Adrenal gland (tissue), 9 donors: ENCODE measurements at regions not wholly inside any gene's neighbourhood (a gene's known extent, or its start where the extent isn't known, plus 50 kb on each side); places are given as distances from the start of the nearest gene placed in this dataset.

Experiments used
- DNase-seq, 7 donors: peaks; one replicate each; pipeline ENCODE4 v3.0.0-alpha.2; 2019 to 2020
- H3K27ac ChIP-seq, 5 donors: fragments of 200-600 bp; sonication (generic) in 4 of 5; 1 replicate in 3 of 5; 2 replicates in 2 of 5; pipeline versions ENCODE4 v1.5.1 to v1.8.0; 2016 to 2020; ENCODE audit warnings: mild to moderate bottlenecking in 1 of 5
- H3K27me3 ChIP-seq: fragments of 200-600 bp; 2 replicates; pipeline ENCODE4 v1.8.0; 2021
- H3K36me3 ChIP-seq, 2 donors: fragments of 200-600 bp; replicated peaks in 1 of 2; 1 replicate in 1 of 2; 2 replicates in 1 of 2; pipeline versions ENCODE4 v1.5.1 to v1.8.0; 2018 to 2022
- H3K4me1 ChIP-seq, 2 donors: fragments of 200-600 bp; replicated peaks in 1 of 2; 1 replicate in 1 of 2; 2 replicates in 1 of 2; pipeline versions ENCODE4 v1.5.1 to v1.8.0; 2018 to 2021
- H3K4me3 ChIP-seq, 4 donors: fragments of 200-600 bp; sonication (generic) in 3 of 4; one replicate each; pipeline ENCODE4 v1.5.1; 2016 to 2018
- H3K9me3 ChIP-seq, 3 donors: fragments of 200-600 bp; sonication (generic) in 1 of 3; replicated peaks in 1 of 3; 1 replicate in 2 of 3; 2 replicates in 1 of 3; pipeline versions ENCODE4 v1.5.1 to v1.8.0; 2016 to 2021
- POLR2A ChIP-seq, 2 donors: fragments of 450-650 bp; IDR thresholded peaks; one replicate each; pipeline ENCODE4 v1.6.1; 2017; ENCODE audit warnings: antibody characterized with exemption in 2 of 2, mild to moderate bottlenecking in 2 of 2, moderate library complexity in 1 of 2
- WGBS, 4 donors: extraction: QIAGEN DNeasy Blood & Tissue Kit in 2 of 4; methylation state at CpG; one replicate each; pipeline versions ENCODE4 v1.1.5 to v1.1.7; 2013 to 2017; 5-methylcytosine and 5-hydroxymethylcytosine counted together
- intact Hi-C, 2 donors: fragments of 100-400 bp; cut with DNase I; formaldehyde crosslinking; loops; one replicate each; pipeline versions ENCODE4 v1.14.1 to v1.15.0; 2022 to 2023
- TF ChIP-seq, protein P1 (sequence below), 6 experiments: fragments of 450-650 bp in 4 of 6; fragments of 200-600 bp in 2 of 6; sonication (generic) in 1 of 6; IDR thresholded peaks; 1 replicate in 5 of 6; 2 replicates in 1 of 6; pipeline versions ENCODE4 v1.5.1 to v1.8.0; 2016 to 2021; ENCODE audit warnings: antibody characterized with exemption in 6 of 6, mild to moderate bottlenecking in 2 of 6, moderate library complexity in 1 of 6
- donor health status: healthy with polysubstance abuse.
- donor health status: Bipolar disorder and iron deficiency.
- donor health status: DM: yes; HTN: yes; CAD: no.
- donor health status: DM: no; HTN: no; CAD: no.
- donor health status: DM: no; HTN: no; CAD: no.

DNA sequence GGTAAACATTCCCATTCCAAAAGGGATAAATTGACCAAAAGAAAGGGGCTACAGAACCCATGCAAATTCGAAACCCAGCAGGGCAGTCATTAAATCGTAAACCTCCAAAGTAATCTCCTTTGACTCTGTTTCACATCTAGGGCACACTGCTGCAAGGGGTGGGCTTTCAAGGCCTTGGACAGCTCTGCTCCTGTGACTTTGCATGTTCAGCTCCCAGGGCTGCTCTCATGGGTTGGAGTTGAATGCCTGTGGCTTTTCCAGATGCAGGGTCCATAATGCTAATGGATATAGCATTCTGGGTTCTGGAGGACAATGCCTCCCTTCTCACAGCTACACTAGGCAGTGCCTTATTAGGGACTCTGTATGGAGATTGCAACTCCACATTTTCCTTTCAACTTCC is 211.9 kb upstream of the MANEA start:
- H3K27ac ChIP-seq: no peak overlapping the region
- TF ChIP-seq, protein P1, sequence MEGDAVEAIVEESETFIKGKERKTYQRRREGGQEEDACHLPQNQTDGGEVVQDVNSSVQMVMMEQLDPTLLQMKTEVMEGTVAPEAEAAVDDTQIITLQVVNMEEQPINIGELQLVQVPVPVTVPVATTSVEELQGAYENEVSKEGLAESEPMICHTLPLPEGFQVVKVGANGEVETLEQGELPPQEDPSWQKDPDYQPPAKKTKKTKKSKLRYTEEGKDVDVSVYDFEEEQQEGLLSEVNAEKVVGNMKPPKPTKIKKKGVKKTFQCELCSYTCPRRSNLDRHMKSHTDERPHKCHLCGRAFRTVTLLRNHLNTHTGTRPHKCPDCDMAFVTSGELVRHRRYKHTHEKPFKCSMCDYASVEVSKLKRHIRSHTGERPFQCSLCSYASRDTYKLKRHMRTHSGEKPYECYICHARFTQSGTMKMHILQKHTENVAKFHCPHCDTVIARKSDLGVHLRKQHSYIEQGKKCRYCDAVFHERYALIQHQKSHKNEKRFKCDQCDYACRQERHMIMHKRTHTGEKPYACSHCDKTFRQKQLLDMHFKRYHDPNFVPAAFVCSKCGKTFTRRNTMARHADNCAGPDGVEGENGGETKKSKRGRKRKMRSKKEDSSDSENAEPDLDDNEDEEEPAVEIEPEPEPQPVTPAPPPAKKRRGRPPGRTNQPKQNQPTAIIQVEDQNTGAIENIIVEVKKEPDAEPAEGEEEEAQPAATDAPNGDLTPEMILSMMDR (IDR thresholded peaks at IDR 0.05): no peak
- intact Hi-C loops: no loop called here

DNA sequence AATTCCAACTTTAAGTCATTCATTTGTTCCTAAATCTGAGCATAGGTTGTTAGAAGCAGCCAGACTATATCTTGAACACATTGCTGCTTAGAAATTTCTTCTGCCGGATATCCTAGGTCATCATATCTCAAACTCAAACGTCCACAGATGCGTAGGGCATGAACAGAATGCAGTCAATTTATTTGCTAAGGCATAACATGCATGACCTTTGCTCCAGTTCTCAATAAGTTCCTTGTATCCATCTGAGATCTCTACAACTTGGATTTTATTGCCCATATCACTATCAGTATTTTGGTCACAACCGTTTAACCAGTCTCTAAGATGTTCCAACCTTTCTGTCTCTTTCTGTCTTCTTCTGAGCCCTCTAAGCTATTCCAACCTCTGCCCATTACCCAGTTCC is 210.9 kb upstream of the MANEA start:
- no peaks in the 10 kb centered on the region for H3K27me3 ChIP-seq
- H3K9me3 ChIP-seq: no peaks in the 10 kb centered on the region

More for the DNA sequence above, 211.9 kb upstream of the MANEA start:
- Histone ChIP-seq H3K4me3 (no peak overlapping the region), H3K9me3 (no peaks in the 10 kb centered on the region), H3K27me3 (no peaks in the 10 kb centered on the region), H3K36me3 (no peaks in the 10 kb centered on the region), H3K4me1 (no peaks in the 10 kb centered on the region)
- DNase-seq: no peak
- 32 to 70% (median 51%) methylated on average over 2 of the region's 2 CpGs for WGBS, 4 donors

DNA sequence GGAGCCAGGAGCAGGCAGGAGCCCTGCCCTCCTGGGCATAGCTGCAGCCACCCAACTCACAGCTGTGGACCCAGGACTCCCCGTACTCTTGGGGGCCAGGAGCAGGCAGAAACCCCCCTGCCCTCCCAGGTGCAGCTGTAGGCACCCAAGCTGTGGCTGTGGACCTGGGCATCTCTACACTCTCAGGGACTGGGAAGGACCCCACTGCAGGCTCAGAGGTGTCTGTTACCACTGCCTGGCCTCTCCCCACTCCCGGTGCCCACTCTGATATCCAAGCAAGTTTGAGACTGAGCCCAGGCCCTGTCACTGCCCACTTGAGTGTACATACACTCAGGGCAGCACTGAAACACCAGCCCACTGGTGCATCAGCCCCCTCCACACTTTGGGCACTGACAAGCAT is 193.5 kb upstream of the MANEA start:
- Histone ChIP-seq H3K4me1 (no peaks in the 10 kb centered on the region), H3K27me3 (no peaks in the 10 kb centered on the region), H3K36me3 (no peaks in the 10 kb centered on the region), H3K4me3 (no peak overlapping the region), H3K9me3 (no peaks in the 10 kb centered on the region), H3K27ac (no peak overlapping the region)
- TF ChIP-seq, protein P1 (IDR thresholded peaks at IDR 0.05): no peak
- TF ChIP-seq POLR2A (IDR thresholded peaks at IDR 0.05): no peak
- DNase-seq: no peak
- 80 to 100% (median 87%) methylated on average over 1 to 2 of the region's 2 CpGs for WGBS, 4 donors
- intact Hi-C loops: no loop called here

More for the DNA sequence above, 210.9 kb upstream of the MANEA start:
- intact Hi-C loops: no loop called here
- no peak for DNase-seq
- Histone ChIP-seq H3K36me3 (no peaks in the 10 kb centered on the region), H3K4me1 (no peaks in the 10 kb centered on the region), H3K27ac (no peak overlapping the region), H3K4me3 (no peak overlapping the region)
- 58 to 67% (median 64%) methylated on average over 4 of the region's 4 CpGs for WGBS, 4 donors
- TF ChIP-seq POLR2A (IDR thresholded peaks at IDR 0.05): no peak
- TF ChIP-seq, protein P1 (IDR thresholded peaks at IDR 0.05): no peak

DNA sequence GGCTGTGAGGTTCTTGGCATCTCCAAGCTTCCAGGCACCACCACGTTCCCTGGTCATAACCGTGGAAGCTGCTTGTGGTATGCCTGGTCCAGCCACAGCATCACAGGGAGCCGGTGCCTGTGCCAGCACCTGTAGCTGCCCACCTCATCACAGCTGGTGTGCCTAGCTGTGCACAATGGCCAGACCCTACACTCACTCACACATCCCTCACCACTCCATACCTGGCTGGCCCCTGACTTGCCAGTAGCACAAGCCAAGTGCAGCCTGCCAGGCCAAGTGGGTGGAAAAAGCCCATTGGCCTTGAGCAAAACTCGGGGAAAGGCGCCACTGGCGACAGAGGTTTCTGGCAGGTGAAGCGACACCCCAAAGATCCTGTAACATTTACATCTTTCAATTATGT is 192.3 kb upstream of the MANEA start:
- 76 to 85% (median 83%) methylated on average over 4 to 7 of the region's 7 CpGs for WGBS, 4 donors
- Histone ChIP-seq H3K36me3 (no peaks in the 10 kb centered on the region), H3K27me3 (no peaks in the 10 kb centered on the region), H3K27ac (no peak overlapping the region), H3K4me1 (no peaks in the 10 kb centered on the region), H3K4me3 (no peak overlapping the region), H3K9me3 (no peaks in the 10 kb centered on the region)
- intact Hi-C loops: no loop called here
- TF ChIP-seq POLR2A (IDR thresholded peaks at IDR 0.05): no peak
- TF ChIP-seq, protein P1 (IDR thresholded peaks at IDR 0.05): no peak
- DNase-seq: no peak
